ENCODE measurements at regions not wholly inside any gene's neighbourhood (a gene's known extent, or its start where the extent isn't known, plus 50 kb on each side); places are given as distances from the start of the nearest gene placed in this dataset.

- no peak overlapping the region for H3K27ac ChIP-seq (ENCODE audit: low read length)
- no peak for DNase-seq
- no peaks in the 10 kb centered on the region for H3K36me3 ChIP-seq (ENCODE audit: insufficient read depth, low read length)
Observed at GRCh38 chr14:61861320-61861865, 99.2 kb downstream of the SNAPC1 start.

GRCh38 chr14:61864329-61864898 lies 102.2 kb downstream of the SNAPC1 start:
- no peak overlapping the region for H2AFZ ChIP-seq (ENCODE audit: low read depth, low read length)
- H3K4me2 ChIP-seq (ENCODE audit: insufficient read depth, low read length): no peak overlapping the region
- H3K9ac ChIP-seq (ENCODE audit: low read depth, low read length): no peak overlapping the region
- no peak for TF ChIP-seq EZH2 (IDR thresholded peaks at IDR 0.05; ENCODE audit: borderline replicate concordance, low read depth, low read length, severe bottlenecking)
- TF ChIP-seq, protein P1, sequence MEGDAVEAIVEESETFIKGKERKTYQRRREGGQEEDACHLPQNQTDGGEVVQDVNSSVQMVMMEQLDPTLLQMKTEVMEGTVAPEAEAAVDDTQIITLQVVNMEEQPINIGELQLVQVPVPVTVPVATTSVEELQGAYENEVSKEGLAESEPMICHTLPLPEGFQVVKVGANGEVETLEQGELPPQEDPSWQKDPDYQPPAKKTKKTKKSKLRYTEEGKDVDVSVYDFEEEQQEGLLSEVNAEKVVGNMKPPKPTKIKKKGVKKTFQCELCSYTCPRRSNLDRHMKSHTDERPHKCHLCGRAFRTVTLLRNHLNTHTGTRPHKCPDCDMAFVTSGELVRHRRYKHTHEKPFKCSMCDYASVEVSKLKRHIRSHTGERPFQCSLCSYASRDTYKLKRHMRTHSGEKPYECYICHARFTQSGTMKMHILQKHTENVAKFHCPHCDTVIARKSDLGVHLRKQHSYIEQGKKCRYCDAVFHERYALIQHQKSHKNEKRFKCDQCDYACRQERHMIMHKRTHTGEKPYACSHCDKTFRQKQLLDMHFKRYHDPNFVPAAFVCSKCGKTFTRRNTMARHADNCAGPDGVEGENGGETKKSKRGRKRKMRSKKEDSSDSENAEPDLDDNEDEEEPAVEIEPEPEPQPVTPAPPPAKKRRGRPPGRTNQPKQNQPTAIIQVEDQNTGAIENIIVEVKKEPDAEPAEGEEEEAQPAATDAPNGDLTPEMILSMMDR (IDR thresholded peaks at IDR 0.05; ENCODE audit: borderline replicate concordance, extremely low read depth, low read length, poor library complexity, severe bottlenecking): no peak
- H3K36me3 ChIP-seq (ENCODE audit: insufficient read depth, low read length): no peaks in the 10 kb centered on the region
- no peaks in the 10 kb centered on the region for H3K79me2 ChIP-seq (ENCODE audit: insufficient read depth, low read length)
- H3K27ac ChIP-seq (ENCODE audit: low read length): no peak overlapping the region
- H4K20me1 ChIP-seq (ENCODE audit: insufficient read depth, low read length): no peaks in the 10 kb centered on the region
- no peaks in the 10 kb centered on the region for H3K4me1 ChIP-seq (ENCODE audit: insufficient read depth, low read length)
- DNase-seq (no peak), ATAC-seq (ENCODE audit: insufficient read depth, low read depth) (no peak)
- no peak overlapping the region for H3K4me3 ChIP-seq (ENCODE audit: low read depth in 1 of 2, low read length in 2 of 2)
- H3K9me3 ChIP-seq (ENCODE audit: insufficient read depth, low read length, severe bottlenecking): no peaks in the 10 kb centered on the region
- H3K27me3 ChIP-seq (ENCODE audit: insufficient read depth, low read length, poor library complexity): peaks cover 16% of the 10 kb centered on the region

More at GRCh38 chr14:61861320-61861865, 99.2 kb downstream of the SNAPC1 start:
- Histone ChIP-seq H4K20me1 (ENCODE audit: insufficient read depth, low read length) (no peaks in the 10 kb centered on the region), H3K27me3 (ENCODE audit: insufficient read depth, low read length, poor library complexity) (peaks cover 10% of the 10 kb centered on the region), H3K4me3 (ENCODE audit: low read depth in 1 of 2, low read length in 2 of 2) (no peak overlapping the region), H2AFZ (ENCODE audit: low read depth, low read length) (no peak overlapping the region), H3K4me1 (ENCODE audit: insufficient read depth, low read length) (no peaks in the 10 kb centered on the region), H3K9me3 (ENCODE audit: insufficient read depth, low read length, severe bottlenecking) (no peaks in the 10 kb centered on the region), H3K79me2 (ENCODE audit: insufficient read depth, low read length) (no peaks in the 10 kb centered on the region), H3K4me2 (ENCODE audit: insufficient read depth, low read length) (no peak overlapping the region), H3K9ac (ENCODE audit: low read depth, low read length) (no peak overlapping the region)
- TF ChIP-seq EZH2 (IDR thresholded peaks at IDR 0.05; ENCODE audit: borderline replicate concordance, low read depth, low read length, severe bottlenecking): no peak
- TF ChIP-seq, protein P1 (IDR thresholded peaks at IDR 0.05; ENCODE audit: borderline replicate concordance, extremely low read depth, low read length, poor library complexity, severe bottlenecking): no peak
- ATAC-seq (ENCODE audit: insufficient read depth, low read depth): no peak

DNA sequence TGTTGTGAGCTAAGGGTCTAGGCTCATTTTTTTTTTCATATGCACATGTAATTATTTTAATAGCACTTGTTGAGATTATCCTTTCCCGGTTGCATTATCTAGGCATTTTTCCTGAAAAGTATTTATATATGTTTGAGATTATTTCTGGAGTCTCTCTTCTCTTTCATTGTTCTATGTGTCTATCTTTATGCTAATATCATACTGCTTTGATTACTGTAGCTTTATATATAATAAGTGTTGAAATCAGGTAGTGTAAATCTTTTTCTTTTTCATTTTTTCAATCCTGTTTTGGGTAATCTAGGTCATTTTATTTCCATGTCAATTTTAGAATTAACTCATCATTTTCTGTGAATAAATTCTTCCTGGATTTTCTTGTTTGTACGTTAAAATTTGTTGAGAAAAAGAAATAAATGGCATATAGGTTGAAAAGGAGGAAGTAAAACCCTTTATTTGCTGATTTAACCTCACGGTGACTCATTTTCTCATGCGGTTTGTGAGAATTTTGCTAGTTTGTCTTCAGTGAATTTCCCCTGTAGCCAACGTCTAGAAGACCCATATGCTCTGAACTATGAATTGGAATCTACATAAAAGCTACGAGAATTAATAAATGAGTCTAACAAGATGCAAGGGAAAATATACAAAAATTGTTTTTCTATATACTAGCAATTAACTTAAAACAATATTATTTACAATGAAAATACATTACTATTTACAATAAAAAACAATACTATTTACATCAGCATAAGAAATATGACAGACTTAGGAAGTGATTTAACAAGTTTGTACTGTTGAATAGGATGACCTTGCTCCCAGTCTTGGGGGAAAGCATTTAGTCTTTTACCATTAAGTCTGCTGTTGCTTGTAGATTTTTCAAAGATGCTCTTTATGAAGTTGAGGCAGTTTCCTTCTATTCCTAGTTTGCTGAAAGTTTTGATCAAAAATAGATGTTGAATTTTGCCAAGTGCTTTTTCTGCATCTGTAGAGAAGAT lies 105.0 kb downstream of the SNAPC1 start:
- no peaks in the 10 kb centered on the region for H3K79me2 ChIP-seq (ENCODE audit: insufficient read depth, low read length)
- H3K4me1 ChIP-seq (ENCODE audit: insufficient read depth, low read length): no peaks in the 10 kb centered on the region
- H3K27ac ChIP-seq (ENCODE audit: low read length): no peak overlapping the region
- no peak overlapping the region for H3K4me3 ChIP-seq (ENCODE audit: low read depth in 1 of 2, low read length in 2 of 2)
- H3K4me2 ChIP-seq (ENCODE audit: insufficient read depth, low read length): no peak overlapping the region
- no peak overlapping the region for H3K9ac ChIP-seq (ENCODE audit: low read depth, low read length)
- no peak for ATAC-seq (ENCODE audit: insufficient read depth, low read depth)
- peaks cover 18% of the 10 kb centered on the region for H3K27me3 ChIP-seq (ENCODE audit: insufficient read depth, low read length, poor library complexity)
- H3K36me3 ChIP-seq (ENCODE audit: insufficient read depth, low read length): no peaks in the 10 kb centered on the region
- DNase-seq: no peak
- H4K20me1 ChIP-seq (ENCODE audit: insufficient read depth, low read length): no peaks in the 10 kb centered on the region
- no peaks in the 10 kb centered on the region for H3K9me3 ChIP-seq (ENCODE audit: insufficient read depth, low read length, severe bottlenecking)
- no peak for TF ChIP-seq EZH2 (IDR thresholded peaks at IDR 0.05; ENCODE audit: borderline replicate concordance, low read depth, low read length, severe bottlenecking)
- TF ChIP-seq, protein P1 (IDR thresholded peaks at IDR 0.05; ENCODE audit: borderline replicate concordance, extremely low read depth, low read length, poor library complexity, severe bottlenecking): no peak
- no peak overlapping the region for H2AFZ ChIP-seq (ENCODE audit: low read depth, low read length)
